Skeletal muscle cell (primary cell): ENCODE measurements at regions not wholly inside any gene's neighbourhood (a gene's known extent, or its start where the extent isn't known, plus 50 kb on each side); places are given as distances from the start of the nearest gene placed in this dataset.
"Not testable (repeated sequence)": the region's sequence is repeated elsewhere in the genome, so short reads cannot be mapped to it uniquely, and the experiment has no call there.

Source experiments
- DNase-seq: peaks from one replicate; pipeline ENCODE4 v3.0.0-alpha.2; 2010; ENCODE audit warnings: low read depth
- H3K4me3 ChIP-seq: 2 replicates; pipeline ENCODE4 v1.5.1; 2011; ENCODE audit warnings: low read depth, mild to moderate bottlenecking, control low read depth, low read length, moderate library complexity

GRCh38 chr4:55696424-55696823, 60.3 kb upstream of the NMU start:
- not testable (repeated sequence) for H3K4me3 ChIP-seq, DNase-seq

- no peak overlapping the region for H3K4me3 ChIP-seq
- DNase-seq, result no peak
Measured at GRCh38 chr4:55706541-55706940, 70.4 kb upstream of the NMU start.

DNA sequence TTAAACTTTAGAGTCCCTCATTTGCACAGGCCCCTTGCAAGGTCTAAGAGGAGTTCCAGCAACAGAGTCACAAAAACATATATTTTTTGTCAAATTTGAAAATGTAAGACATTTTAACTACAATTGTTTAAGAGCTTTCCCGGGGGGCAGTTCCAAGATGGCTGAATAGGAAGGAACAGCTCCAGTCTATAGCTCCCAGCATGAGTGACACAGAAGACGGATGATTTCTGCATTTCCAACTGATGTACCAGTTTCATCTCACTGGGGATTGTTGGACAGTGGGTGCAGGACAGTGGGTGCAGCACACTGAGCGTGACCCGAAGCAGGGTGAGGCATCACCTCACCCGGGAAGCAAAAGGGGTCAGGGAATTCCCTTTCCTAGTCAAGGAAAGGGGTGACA, 71.4 kb upstream of the NMU start:
- no peak for DNase-seq
- no peak overlapping the region for H3K4me3 ChIP-seq

DNA sequence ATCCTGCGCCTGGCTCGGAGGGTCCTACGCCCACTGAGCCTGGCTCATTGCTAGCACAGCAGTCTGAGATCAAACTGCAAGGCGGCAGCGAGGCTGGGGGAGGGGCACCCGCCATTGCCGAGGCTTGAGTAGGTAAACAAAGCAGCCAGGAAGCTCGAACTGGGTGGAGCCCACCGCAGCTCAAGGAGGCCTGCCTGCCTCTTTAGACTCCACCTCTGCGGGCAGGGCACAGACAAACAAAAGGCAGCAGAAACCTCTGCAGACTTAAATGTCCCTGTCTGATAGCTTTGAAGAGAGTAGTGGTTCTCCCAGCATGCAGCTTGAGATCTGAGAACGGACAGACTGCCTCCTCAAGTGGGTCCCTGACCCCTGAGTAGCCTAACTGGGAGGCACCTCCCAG, 71.9 kb upstream of the NMU start:
- not testable (repeated sequence) for H3K4me3 ChIP-seq

GRCh38 chr4:55712835-55713234, 76.7 kb upstream of the NMU start:
- DNase-seq, H3K4me3 ChIP-seq: not testable (repeated sequence)

More for the DNA sequence above, 71.9 kb upstream of the NMU start:
- DNase-seq, result not testable (repeated sequence)

- H3K4me3 ChIP-seq, result no peak overlapping the region
- DNase-seq, result no peak
Measured at GRCh38 chr4:55721651-55722050, 85.6 kb upstream of the NMU start.

DNA sequence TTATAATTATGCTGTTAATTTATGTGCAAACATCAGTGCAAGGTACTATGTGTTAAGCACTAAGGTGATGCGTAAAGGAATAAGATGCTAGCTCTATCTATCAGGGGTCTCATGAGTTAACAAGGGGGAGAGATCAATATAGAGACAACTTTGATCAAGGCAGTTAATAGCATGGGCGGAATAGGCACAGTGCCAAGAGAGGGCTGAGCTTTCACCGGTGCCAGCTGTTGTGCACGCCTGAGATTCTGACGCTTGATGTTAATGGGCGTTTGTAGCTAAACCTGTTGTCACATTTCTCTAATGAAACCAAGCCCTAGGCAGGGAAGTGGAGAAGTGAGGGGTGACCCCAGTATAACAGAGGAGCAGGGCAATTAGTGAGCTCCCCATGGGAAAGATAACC, 86.0 kb upstream of the NMU start:
- H3K4me3 ChIP-seq, result no peak overlapping the region
- no peak for DNase-seq

GRCh38 chr4:55723403-55723802, 87.3 kb upstream of the NMU start:
- DNase-seq, result no peak
- no peak overlapping the region for H3K4me3 ChIP-seq

DNA sequence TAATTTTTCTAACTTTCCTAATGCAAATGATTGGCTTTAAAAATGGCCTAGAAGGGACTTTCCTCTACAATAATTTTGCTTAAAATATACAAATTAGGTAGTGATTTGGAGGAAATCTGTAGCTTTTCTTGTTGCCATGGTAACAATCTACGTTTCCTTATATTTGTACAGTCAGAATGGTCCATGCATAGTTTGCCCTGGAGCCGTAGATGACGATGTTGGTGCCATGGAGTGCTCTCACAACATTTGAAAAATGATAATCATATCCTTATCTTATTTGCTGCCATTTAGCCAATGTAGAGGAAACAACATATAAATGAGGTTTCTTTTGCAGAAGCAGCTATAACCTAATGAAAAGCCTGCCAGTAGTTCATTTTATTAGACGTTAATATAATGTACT, 89.0 kb upstream of the NMU start:
- DNase-seq, result no peak
- no peak overlapping the region for H3K4me3 ChIP-seq

DNA sequence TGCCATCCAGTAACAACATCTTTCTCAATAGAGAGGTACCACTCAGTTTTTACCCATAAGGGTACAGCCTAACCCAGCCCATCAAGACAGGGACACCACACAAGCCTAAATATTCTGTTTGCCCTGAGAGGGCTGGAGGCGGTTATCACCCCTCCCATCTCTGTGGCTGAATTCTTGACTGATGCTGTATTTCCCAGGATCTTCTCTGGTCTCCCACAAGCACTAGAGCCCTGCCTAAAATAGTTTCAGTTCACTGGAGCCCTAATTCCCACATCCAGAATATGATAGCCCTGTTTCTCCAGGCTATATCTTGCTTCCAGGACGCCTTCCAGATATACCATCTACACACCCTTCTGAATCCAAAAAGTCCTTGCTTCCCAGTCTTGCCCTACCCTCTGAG, 91.6 kb upstream of the NMU start:
- no peak for DNase-seq

DNA sequence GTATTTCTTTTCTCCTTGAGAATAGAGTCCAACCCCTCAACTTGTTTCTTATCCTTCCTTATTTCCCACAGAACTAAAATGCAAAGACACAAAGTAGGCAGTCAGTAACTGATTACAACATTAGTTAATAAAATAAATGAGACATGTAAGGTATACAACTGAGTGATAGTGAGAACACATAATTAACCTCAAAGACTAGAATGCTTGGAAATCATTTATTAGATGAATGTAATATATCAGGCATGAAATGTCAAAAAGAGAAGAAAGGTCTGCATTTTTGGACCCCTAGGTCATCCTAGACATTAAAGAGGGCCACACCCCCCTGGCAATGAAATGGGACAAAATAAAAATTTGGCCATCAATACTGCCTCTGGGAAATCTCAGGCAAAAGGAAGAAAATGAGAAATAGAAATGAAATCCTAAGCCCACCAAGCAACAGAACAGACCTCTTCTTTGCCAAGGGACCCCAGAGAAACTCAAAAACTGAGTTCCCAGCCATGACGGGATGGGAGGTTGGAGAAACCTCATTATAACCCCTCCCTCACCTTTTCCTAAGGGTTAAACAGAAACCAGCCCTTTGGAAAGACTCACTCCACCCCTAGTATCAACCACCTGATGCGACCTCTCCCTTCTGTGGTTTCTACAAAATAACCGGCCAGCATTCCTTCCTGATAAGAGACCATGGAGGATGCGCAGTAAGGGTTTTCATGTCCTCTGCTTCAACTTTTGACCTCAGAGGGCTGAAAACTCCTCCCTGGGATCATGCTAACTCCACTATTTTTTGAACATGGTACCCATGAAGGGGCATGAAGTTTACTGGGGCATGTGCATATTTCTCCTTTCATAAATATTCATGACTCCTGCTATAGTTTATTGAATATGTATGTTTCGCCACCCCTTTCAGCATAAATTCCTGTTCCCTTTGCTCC, 90.0 kb upstream of the EXOC1L start:
- no peak overlapping the region for H3K4me3 ChIP-seq
- DNase-seq, result no peak

More for the DNA sequence above, 91.6 kb upstream of the NMU start:
- H3K4me3 ChIP-seq, result no peak overlapping the region

DNA sequence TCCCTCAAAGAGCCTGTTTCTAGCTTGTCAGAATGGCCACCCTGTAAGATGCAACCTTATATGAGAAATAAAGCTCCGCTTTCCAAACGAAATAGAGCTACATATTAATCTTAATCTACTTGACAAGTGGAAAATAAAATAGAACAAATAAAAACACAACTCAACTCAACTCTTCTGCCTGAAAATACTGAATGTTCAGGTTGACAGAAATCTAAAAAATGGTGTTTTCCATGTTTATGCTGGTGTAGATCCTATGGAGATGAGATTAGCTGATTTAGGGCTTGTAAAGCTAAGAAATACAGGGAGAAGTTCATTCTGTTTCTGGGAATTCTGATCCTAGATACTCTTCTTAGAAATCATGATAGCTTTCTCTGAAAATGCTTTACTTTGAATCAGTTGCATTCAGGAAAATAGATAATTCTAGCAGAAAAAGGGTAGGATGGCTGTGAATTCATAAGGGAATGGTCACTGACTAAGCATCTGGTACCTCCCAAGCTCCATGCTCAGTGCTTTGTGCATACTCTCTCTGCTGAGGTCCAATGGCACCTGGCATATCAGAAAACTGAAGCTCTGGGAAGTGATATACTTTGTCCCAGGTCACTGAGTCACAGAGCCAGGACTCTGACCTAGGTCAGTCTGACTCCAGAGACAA, 89.2 kb upstream of the EXOC1L start:
- no peak overlapping the region for H3K4me3 ChIP-seq
- no peak for DNase-seq

DNA sequence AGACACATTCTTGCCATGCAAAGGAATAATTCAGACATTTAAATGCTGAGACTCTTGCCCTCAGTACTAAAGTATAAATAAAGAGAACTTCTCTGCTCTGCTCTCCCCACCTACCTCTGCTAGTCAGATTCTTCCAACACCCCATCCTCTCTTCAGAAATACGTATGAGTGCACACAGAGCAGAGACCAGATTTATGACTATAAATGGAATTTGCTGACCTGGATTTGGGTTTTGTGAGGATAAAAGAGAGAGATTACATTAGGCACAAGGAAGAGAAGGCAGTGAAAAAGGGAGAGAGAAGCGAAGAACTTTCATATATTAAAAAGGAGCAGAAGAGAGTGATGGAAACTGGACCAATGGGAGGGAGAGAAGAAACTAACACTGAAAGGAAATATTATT, 87.6 kb upstream of the EXOC1L start:
- H3K4me3 ChIP-seq, result no peak overlapping the region
- DNase-seq, result no peak

GRCh38 chr4:55732864-55733263, 86.7 kb upstream of the EXOC1L start:
- DNase-seq, result no peak
- no peak overlapping the region for H3K4me3 ChIP-seq

GRCh38 chr4:55733932-55734331, 85.7 kb upstream of the EXOC1L start:
- no peak overlapping the region for H3K4me3 ChIP-seq
- no peak for DNase-seq

DNA sequence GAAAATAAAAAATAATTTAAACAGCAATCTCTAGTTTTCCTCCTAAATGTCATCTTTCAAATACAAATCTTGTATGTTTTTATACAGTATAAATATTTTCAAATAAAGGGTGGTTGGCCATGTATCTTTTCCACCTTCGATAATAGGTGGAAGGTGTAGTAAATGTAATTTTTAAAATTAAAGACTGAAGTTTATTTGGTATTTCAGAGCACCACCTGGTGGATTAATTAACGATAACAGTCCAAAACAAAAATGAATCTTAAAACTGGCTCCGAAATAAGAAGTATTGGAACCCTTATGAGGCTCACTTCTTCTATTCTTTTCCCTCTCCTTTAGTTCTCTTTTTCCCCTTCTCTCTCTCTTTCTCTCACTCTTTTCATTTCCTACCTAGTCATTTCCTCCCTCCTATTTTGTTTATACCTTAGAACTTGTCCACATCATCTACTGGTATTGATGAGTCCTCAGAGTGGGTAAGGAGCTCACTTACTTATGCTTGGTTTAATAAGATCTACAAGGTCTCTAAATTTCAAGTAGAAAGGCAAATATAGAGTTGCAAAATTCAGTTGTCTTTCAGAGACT, 82.9 kb upstream of the EXOC1L start:
- H3K4me3 ChIP-seq, result no peak overlapping the region
- no peak for DNase-seq

DNA sequence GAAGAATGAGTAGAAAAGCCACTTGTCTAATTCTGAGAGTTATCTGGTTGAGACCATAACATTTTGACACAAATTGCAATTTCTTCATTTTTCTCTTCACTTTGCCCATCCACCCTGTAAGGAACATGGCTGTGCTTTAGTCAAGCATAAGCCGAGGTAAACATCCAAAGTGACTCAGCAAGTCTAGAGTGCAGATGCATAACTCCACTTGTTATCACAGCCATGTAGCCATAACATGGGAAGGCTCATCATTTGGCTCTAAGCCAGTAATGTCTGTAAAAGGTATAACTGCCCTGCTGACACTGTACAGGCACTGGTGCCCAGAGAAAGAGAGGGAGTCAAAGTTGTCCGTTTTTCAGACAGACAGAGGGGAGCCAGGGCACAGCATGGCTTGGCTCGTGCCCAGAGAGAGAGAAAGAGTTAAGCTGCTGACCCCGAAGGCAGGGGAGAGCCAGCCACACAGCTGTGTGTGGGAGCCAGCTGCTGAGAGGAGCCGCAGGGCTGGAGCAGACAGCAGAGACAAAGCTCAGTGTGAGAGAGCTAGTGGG, 76.9 kb upstream of the EXOC1L start:
- DNase-seq, result peak; percentile 43
- peak overlapping the region; percentile 1 for H3K4me3 ChIP-seq

DNA sequence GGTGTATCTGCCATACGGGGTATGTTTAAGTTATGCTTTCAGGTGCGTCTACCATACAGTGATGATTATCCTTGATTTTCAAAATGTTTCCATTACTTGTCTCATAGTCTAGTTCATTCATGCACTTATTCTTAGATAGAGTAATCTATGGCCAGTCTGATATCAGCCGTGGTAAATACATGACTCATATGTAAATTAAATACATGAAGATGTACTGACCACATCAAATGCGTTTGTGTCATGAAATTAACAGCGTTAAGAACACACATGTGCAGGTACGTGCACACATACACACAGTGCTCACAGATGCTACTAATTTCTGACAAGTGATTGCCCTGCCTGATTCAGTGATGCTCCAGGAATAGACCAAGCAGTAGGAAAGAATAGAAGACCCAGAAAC, 75.2 kb upstream of the EXOC1L start:
- no peak overlapping the region for H3K4me3 ChIP-seq
- DNase-seq, result no peak

DNA sequence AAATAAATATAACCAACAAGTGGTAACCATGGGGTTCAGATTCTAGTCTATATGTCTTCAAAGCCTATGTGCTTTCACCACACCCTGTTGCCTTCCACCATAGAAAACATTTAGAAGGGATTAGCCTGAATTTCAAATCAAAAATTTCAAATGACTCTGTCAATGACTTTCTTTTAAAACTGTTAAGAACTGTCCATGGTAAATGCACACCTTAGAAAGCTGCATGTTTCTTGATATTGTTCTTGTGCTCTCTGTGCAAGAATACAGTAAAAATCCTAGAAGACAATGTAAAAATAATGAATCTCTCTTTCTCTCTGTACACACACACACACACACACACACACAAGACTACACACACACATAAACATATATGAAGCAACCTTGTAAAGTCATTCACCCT, 74.6 kb upstream of the EXOC1L start:
- no peak overlapping the region for H3K4me3 ChIP-seq
- no peak for DNase-seq

- DNase-seq, result no peak
- no peak overlapping the region for H3K4me3 ChIP-seq
Measured at GRCh38 chr4:55747793-55748192, 71.8 kb upstream of the EXOC1L start.
